NT2/D1 (cell line): ENCODE measurements at regions not wholly inside any gene's neighbourhood (a gene's known extent, or its start where the extent isn't known, plus 50 kb on each side); places are given as distances from the start of the nearest gene placed in this dataset.
"Not testable (repeated sequence)": the region's sequence is repeated elsewhere in the genome, so short reads cannot be mapped to it uniquely, and the experiment has no call there.

ENCODE experiments used
- SUZ12 ChIP-seq: IDR thresholded peaks from 2 replicates; pipeline ENCODE4 v1.6.1; 2011; ENCODE audit not compliant: insufficient read length, insufficient read depth; ENCODE audit errors: extremely low read depth
- YY1 ChIP-seq: IDR thresholded peaks from 2 replicates; pipeline ENCODE4 v1.6.1; 2011; ENCODE audit not compliant: insufficient read length, insufficient read depth
- ZNF274 ChIP-seq: IDR thresholded peaks from 2 replicates; pipeline ENCODE4 v1.6.1; 2011; ENCODE audit warnings: mild to moderate bottlenecking, low read depth, low read length

- TF ChIP-seq YY1, ZNF274, SUZ12: not testable (repeated sequence)
These were observed 152.9 kb upstream of the NBPF11 start for GRCh38 chr1:148304935-148305334.
